ENCODE measurements at regions not wholly inside any gene's neighbourhood (a gene's known extent, or its start where the extent isn't known, plus 50 kb on each side); places are given as distances from the start of the nearest gene placed in this dataset.

DNA sequence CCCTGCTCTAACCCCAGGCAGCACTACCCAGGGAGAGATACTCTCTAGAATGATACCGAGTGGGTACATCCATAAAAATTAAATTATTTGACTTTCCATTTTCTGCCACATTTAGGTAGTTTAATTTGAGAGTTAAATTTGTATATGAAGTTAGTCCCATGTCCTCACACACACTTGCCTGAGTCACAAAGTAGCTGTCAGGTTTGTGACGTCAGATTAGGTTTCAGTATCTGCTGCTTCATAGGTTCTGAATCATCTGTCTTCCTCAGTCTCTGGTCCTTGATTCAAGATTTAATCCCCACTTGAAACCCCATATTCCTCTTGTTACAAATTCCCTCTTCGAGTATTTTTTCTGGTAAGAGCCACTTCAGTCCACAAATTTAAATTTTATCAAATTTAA, 738.6 kb upstream of the FAM98A start:
- Histone ChIP-seq H3K36me3 (ENCODE audit: control insufficient read depth in 4 of 4, insufficient read depth in 4 of 4, low read length in 3 of 4) (no peaks in the 10 kb centered on the region), H3K27me3 (replicated peaks in 2 of 5; ENCODE audit: control insufficient read depth in 4 of 5, insufficient read depth in 5 of 5, low read length in 4 of 5) (no peaks in the 10 kb centered on the region), H3K9me3 (ENCODE audit: control extremely low read depth in 1 of 5, control insufficient read depth in 4 of 5, insufficient read depth in 2 of 5, low read depth in 1 of 5, low read length in 4 of 5) (no peaks in the 10 kb centered on the region), H3K27ac (ENCODE audit: insufficient read depth in 1 of 2, low read depth in 1 of 2, low read length in 2 of 2, poor library complexity in 1 of 2, severe bottlenecking in 2 of 2) (no peak overlapping the region), H3K4me1 (ENCODE audit: control extremely low read depth in 1 of 4, control insufficient read depth in 4 of 4, insufficient read depth in 4 of 4, low read length in 3 of 4) (no peaks in the 10 kb centered on the region), H3K4me3 (ENCODE audit: control insufficient read depth in 1 of 7, extremely low read depth in 1 of 7, insufficient read depth in 4 of 7, low read depth in 2 of 7, low read length in 6 of 7) (no peak overlapping the region)
- DNase-seq, result no peak
- WGBS (ENCODE audit: insufficient coverage), result 80% methylated on average over 2 of the region's 3 CpGs
- POLR2A ChIA-PET, result no interaction called here
- CTCF ChIA-PET, result no interaction called here

DNA sequence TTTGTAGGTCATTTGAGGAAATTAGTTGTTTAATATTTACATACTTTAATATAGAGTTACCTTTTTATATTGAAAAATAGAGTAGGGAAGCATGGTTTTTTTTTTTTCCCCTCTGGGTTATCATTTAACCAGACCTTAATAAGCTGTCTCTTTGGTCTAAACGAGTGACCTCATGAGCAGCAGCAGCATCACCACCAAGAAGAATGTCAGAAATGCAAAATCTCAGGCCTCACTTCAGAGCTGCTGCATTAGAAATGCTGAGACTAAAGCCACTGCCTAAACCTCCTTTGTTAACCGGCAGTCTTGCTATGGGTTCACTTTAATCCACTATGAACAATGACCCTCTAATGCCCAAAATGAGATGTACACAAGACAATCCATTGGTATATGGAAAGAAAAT, 733.7 kb upstream of the FAM98A start:
- CTCF ChIA-PET, result no interaction called here
- Histone ChIP-seq H3K36me3 (ENCODE audit: control insufficient read depth in 4 of 4, insufficient read depth in 4 of 4, low read length in 3 of 4) (no peaks in the 10 kb centered on the region), H3K27ac (ENCODE audit: insufficient read depth in 1 of 2, low read depth in 1 of 2, low read length in 2 of 2, poor library complexity in 1 of 2, severe bottlenecking in 2 of 2) (no peak overlapping the region), H3K9me3 (ENCODE audit: control extremely low read depth in 1 of 5, control insufficient read depth in 4 of 5, insufficient read depth in 2 of 5, low read depth in 1 of 5, low read length in 4 of 5) (no peaks in the 10 kb centered on the region), H3K4me1 (ENCODE audit: control extremely low read depth in 1 of 4, control insufficient read depth in 4 of 4, insufficient read depth in 4 of 4, low read length in 3 of 4) (no peaks in the 10 kb centered on the region), H3K4me3 (ENCODE audit: control insufficient read depth in 1 of 7, extremely low read depth in 1 of 7, insufficient read depth in 4 of 7, low read depth in 2 of 7, low read length in 6 of 7) (no peak overlapping the region), H3K27me3 (replicated peaks in 2 of 5; ENCODE audit: control insufficient read depth in 4 of 5, insufficient read depth in 5 of 5, low read length in 4 of 5) (no peaks in the 10 kb centered on the region)
- no peak for DNase-seq
- WGBS (ENCODE audit: insufficient coverage), result 86% methylated on average over 1 of the region's 2 CpGs
- POLR2A ChIA-PET, result no interaction called here

DNA sequence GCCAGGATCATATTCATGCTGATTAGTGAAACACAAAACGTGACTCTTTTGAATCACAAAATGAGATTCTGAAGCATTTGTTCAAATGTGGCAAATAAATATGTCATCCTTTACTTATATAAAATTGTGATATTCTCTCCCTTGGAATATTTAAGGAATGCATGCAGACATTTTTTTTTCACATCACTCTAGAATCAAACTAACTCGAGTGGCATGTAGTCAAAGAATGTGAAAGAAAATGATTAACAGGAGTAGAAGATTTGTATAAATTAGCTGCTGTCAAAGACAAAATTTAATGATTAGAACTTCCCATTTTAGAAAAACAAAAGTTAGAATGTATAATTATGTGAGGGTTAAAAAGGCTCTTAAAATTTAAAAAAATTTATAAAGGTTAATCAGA, 721.0 kb upstream of the FAM98A start:
- CTCF ChIA-PET, result no interaction called here
- WGBS (ENCODE audit: insufficient coverage), result no CpG with 5 or more reads among the region's 2 CpGs
- DNase-seq, result no peak

GRCh38 chr2:34317797-34318196, 718.7 kb upstream of the FAM98A start:
- H3K27me3 ChIP-seq (replicated peaks in 2 of 5; ENCODE audit: control insufficient read depth in 4 of 5, insufficient read depth in 5 of 5, low read length in 4 of 5), result no peaks in the 10 kb centered on the region
- H3K4me1 ChIP-seq (ENCODE audit: control extremely low read depth in 1 of 4, control insufficient read depth in 4 of 4, insufficient read depth in 4 of 4, low read length in 3 of 4), result no peaks in the 10 kb centered on the region
- no peak for DNase-seq
- POLR2A ChIA-PET, result no interaction called here
- H3K36me3 ChIP-seq (ENCODE audit: control insufficient read depth in 4 of 4, insufficient read depth in 4 of 4, low read length in 3 of 4), result no peaks in the 10 kb centered on the region
- no peak overlapping the region for H3K27ac ChIP-seq (ENCODE audit: insufficient read depth in 1 of 2, low read depth in 1 of 2, low read length in 2 of 2, poor library complexity in 1 of 2, severe bottlenecking in 2 of 2)
- H3K4me3 ChIP-seq (ENCODE audit: control insufficient read depth in 1 of 7, extremely low read depth in 1 of 7, insufficient read depth in 4 of 7, low read depth in 2 of 7, low read length in 6 of 7), result no peak overlapping the region
- 100% methylated on average over 2 of the region's 3 CpGs for WGBS (ENCODE audit: insufficient coverage)
- H3K9me3 ChIP-seq (ENCODE audit: control extremely low read depth in 1 of 5, control insufficient read depth in 4 of 5, insufficient read depth in 2 of 5, low read depth in 1 of 5, low read length in 4 of 5), result no peaks in the 10 kb centered on the region
- CTCF ChIA-PET, result no interaction called here

More for the DNA sequence above, 721.0 kb upstream of the FAM98A start:
- Histone ChIP-seq H3K4me3 (ENCODE audit: control insufficient read depth in 1 of 7, extremely low read depth in 1 of 7, insufficient read depth in 4 of 7, low read depth in 2 of 7, low read length in 6 of 7) (no peak overlapping the region), H3K4me1 (ENCODE audit: control extremely low read depth in 1 of 4, control insufficient read depth in 4 of 4, insufficient read depth in 4 of 4, low read length in 3 of 4) (no peaks in the 10 kb centered on the region), H3K27ac (ENCODE audit: insufficient read depth in 1 of 2, low read depth in 1 of 2, low read length in 2 of 2, poor library complexity in 1 of 2, severe bottlenecking in 2 of 2) (no peak overlapping the region), H3K9me3 (ENCODE audit: control extremely low read depth in 1 of 5, control insufficient read depth in 4 of 5, insufficient read depth in 2 of 5, low read depth in 1 of 5, low read length in 4 of 5) (no peaks in the 10 kb centered on the region), H3K27me3 (replicated peaks in 2 of 5; ENCODE audit: control insufficient read depth in 4 of 5, insufficient read depth in 5 of 5, low read length in 4 of 5) (no peaks in the 10 kb centered on the region), H3K36me3 (ENCODE audit: control insufficient read depth in 4 of 4, insufficient read depth in 4 of 4, low read length in 3 of 4) (no peaks in the 10 kb centered on the region)
- POLR2A ChIA-PET, result no interaction called here

DNA sequence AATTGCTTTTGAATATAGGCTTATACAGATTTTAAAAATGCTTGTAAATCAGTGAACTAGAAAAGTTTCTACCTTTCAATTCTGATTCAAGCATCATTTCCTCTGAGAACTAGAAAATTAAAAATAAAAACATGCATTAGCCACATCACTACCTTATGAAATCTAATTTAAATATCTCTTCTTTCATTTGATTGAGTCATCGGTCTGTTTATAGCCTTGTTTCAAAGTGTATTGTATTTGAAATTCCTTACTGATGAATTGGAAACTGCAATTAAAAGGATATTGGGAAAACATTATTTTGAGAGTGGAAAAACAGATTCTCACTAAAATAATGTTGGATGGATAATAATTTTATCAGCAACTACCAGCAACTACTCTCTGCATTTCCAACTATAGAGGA, 717.7 kb upstream of the FAM98A start:
- H3K9me3 ChIP-seq (ENCODE audit: control extremely low read depth in 1 of 5, control insufficient read depth in 4 of 5, insufficient read depth in 2 of 5, low read depth in 1 of 5, low read length in 4 of 5), result no peaks in the 10 kb centered on the region
- no peaks in the 10 kb centered on the region for H3K36me3 ChIP-seq (ENCODE audit: control insufficient read depth in 4 of 4, insufficient read depth in 4 of 4, low read length in 3 of 4)
- ChIA-PET POLR2A (no interaction called here), CTCF (no interaction called here)
- no peak overlapping the region for H3K4me3 ChIP-seq (ENCODE audit: control insufficient read depth in 1 of 7, extremely low read depth in 1 of 7, insufficient read depth in 4 of 7, low read depth in 2 of 7, low read length in 6 of 7)
- no CpG with 5 or more reads among the region's 1 CpG for WGBS (ENCODE audit: insufficient coverage)
- no peaks in the 10 kb centered on the region for H3K27me3 ChIP-seq (replicated peaks in 2 of 5; ENCODE audit: control insufficient read depth in 4 of 5, insufficient read depth in 5 of 5, low read length in 4 of 5)
- DNase-seq, result no peak
- H3K27ac ChIP-seq (ENCODE audit: insufficient read depth in 1 of 2, low read depth in 1 of 2, low read length in 2 of 2, poor library complexity in 1 of 2, severe bottlenecking in 2 of 2), result no peak overlapping the region
- H3K4me1 ChIP-seq (ENCODE audit: control extremely low read depth in 1 of 4, control insufficient read depth in 4 of 4, insufficient read depth in 4 of 4, low read length in 3 of 4), result no peaks in the 10 kb centered on the region

DNA sequence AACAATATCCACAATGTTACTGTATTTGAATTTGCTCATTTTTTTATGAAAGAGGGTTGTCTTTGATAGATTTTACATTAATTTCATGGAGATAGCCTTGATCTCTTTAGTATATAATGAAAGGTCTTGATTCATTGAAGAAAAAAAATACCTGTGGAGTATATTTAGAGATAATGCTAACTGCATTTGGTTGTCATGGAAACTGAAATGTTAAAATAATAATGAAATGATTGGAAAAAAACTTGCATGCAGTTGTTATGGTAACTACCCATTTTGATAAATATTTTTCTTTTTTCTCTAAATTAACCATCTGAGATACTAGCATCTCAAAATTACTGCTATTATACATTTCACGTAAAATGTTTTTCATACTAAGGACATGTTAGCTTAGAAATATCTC, 712.7 kb upstream of the FAM98A start:
- DNase-seq, result no peak
- Histone ChIP-seq H3K4me3 (ENCODE audit: control insufficient read depth in 1 of 7, extremely low read depth in 1 of 7, insufficient read depth in 4 of 7, low read depth in 2 of 7, low read length in 6 of 7) (no peak overlapping the region), H3K36me3 (ENCODE audit: control insufficient read depth in 4 of 4, insufficient read depth in 4 of 4, low read length in 3 of 4) (no peaks in the 10 kb centered on the region), H3K9me3 (ENCODE audit: control extremely low read depth in 1 of 5, control insufficient read depth in 4 of 5, insufficient read depth in 2 of 5, low read depth in 1 of 5, low read length in 4 of 5) (no peaks in the 10 kb centered on the region), H3K27me3 (replicated peaks in 2 of 5; ENCODE audit: control insufficient read depth in 4 of 5, insufficient read depth in 5 of 5, low read length in 4 of 5) (no peaks in the 10 kb centered on the region), H3K4me1 (ENCODE audit: control extremely low read depth in 1 of 4, control insufficient read depth in 4 of 4, insufficient read depth in 4 of 4, low read length in 3 of 4) (no peaks in the 10 kb centered on the region), H3K27ac (ENCODE audit: insufficient read depth in 1 of 2, low read depth in 1 of 2, low read length in 2 of 2, poor library complexity in 1 of 2, severe bottlenecking in 2 of 2) (no peak overlapping the region)
- WGBS (ENCODE audit: insufficient coverage), result no CpG with 5 or more reads among the region's 1 CpG
- ChIA-PET POLR2A (no interaction called here), CTCF (no interaction called here)

DNA sequence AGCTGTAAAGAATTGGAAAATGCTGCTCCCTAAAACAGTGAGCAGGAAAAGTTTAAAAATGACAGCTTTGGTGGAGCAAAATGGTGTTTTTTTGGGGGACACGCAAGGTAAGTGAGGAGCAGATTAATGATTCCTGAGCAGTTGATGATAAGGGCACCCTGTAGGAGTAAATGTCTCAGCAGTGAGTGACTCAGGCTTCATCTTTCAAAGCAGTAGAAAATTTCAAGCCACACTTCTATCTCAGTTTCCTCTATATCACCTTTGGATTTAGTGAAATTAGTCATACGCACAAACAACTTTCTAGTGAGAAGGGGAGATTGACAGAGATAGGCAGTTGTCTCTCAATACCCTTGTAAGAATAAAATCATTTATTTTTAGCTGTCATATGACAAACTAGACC, 709.0 kb upstream of the FAM98A start:
- no CpG with 5 or more reads among the region's 2 CpGs for WGBS (ENCODE audit: insufficient coverage)
- ChIA-PET CTCF (no interaction called here), POLR2A (no interaction called here)
- no peaks in the 10 kb centered on the region for H3K4me1 ChIP-seq (ENCODE audit: control extremely low read depth in 1 of 4, control insufficient read depth in 4 of 4, insufficient read depth in 4 of 4, low read length in 3 of 4)
- H3K9me3 ChIP-seq (ENCODE audit: control extremely low read depth in 1 of 5, control insufficient read depth in 4 of 5, insufficient read depth in 2 of 5, low read depth in 1 of 5, low read length in 4 of 5), result no peaks in the 10 kb centered on the region
- H3K36me3 ChIP-seq (ENCODE audit: control insufficient read depth in 4 of 4, insufficient read depth in 4 of 4, low read length in 3 of 4), result no peaks in the 10 kb centered on the region
- no peak for DNase-seq
- H3K27ac ChIP-seq (ENCODE audit: insufficient read depth in 1 of 2, low read depth in 1 of 2, low read length in 2 of 2, poor library complexity in 1 of 2, severe bottlenecking in 2 of 2), result no peak overlapping the region
- H3K4me3 ChIP-seq (ENCODE audit: control insufficient read depth in 1 of 7, extremely low read depth in 1 of 7, insufficient read depth in 4 of 7, low read depth in 2 of 7, low read length in 6 of 7), result no peak overlapping the region
- H3K27me3 ChIP-seq (replicated peaks in 2 of 5; ENCODE audit: control insufficient read depth in 4 of 5, insufficient read depth in 5 of 5, low read length in 4 of 5), result no peaks in the 10 kb centered on the region

GRCh38 chr2:34307636-34308035, 708.5 kb upstream of the FAM98A start:
- POLR2A ChIA-PET, result no interaction called here
- no peak for DNase-seq
- Histone ChIP-seq H3K4me1 (ENCODE audit: control extremely low read depth in 1 of 4, control insufficient read depth in 4 of 4, insufficient read depth in 4 of 4, low read length in 3 of 4) (no peaks in the 10 kb centered on the region), H3K9me3 (ENCODE audit: control extremely low read depth in 1 of 5, control insufficient read depth in 4 of 5, insufficient read depth in 2 of 5, low read depth in 1 of 5, low read length in 4 of 5) (no peaks in the 10 kb centered on the region), H3K27ac (ENCODE audit: insufficient read depth in 1 of 2, low read depth in 1 of 2, low read length in 2 of 2, poor library complexity in 1 of 2, severe bottlenecking in 2 of 2) (no peak overlapping the region), H3K27me3 (replicated peaks in 2 of 5; ENCODE audit: control insufficient read depth in 4 of 5, insufficient read depth in 5 of 5, low read length in 4 of 5) (no peaks in the 10 kb centered on the region), H3K36me3 (ENCODE audit: control insufficient read depth in 4 of 4, insufficient read depth in 4 of 4, low read length in 3 of 4) (no peaks in the 10 kb centered on the region), H3K4me3 (ENCODE audit: control insufficient read depth in 1 of 7, extremely low read depth in 1 of 7, insufficient read depth in 4 of 7, low read depth in 2 of 7, low read length in 6 of 7) (no peak overlapping the region)
- CTCF ChIA-PET, result no interaction called here
- WGBS (ENCODE audit: insufficient coverage), result 0% methylated on average over 1 of the region's 4 CpGs

Measured in common myeloid progenitor, CD34-positive (primary cell).